ENCODE measurements at regions not wholly inside any gene's neighbourhood (a gene's known extent, or its start where the extent isn't known, plus 50 kb on each side); places are given as distances from the start of the nearest gene placed in this dataset.

- DNase-seq (ENCODE audit: low read depth, low spot score): no peak
- no peak overlapping the region for H3K4me3 ChIP-seq (ENCODE audit: low read length)
Measured at GRCh38 chr2:5473635-5474034, 218.5 kb upstream of the SOX11 start.

DNA sequence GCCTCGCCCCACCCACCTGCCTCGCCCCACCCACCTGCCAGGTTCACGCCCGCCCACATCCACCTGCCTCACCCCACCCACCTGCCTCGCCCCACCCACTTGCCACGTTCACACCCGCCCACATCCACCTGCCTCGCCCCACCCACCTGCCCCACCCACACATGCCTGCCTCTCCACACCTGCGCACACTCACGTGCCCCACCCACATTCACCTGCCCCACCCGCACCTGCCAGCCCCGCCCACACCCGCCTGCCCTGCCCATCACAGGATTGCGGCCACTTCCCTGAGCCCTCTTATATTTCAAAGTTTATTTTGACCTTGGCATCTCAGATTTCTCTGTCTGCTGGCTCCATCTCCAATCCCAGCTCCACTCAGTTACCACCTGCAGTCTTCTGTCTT, 217.5 kb upstream of the SOX11 start:
- H3K4me3 ChIP-seq (ENCODE audit: low read length): no peak overlapping the region
- no peak for DNase-seq (ENCODE audit: low read depth, low spot score)

GRCh38 chr2:5479265-5479928, 212.8 kb upstream of the SOX11 start:
- H3K4me3 ChIP-seq (ENCODE audit: low read length): no peak overlapping the region
- DNase-seq (ENCODE audit: low read depth, low spot score): peak; percentile 31

DNA sequence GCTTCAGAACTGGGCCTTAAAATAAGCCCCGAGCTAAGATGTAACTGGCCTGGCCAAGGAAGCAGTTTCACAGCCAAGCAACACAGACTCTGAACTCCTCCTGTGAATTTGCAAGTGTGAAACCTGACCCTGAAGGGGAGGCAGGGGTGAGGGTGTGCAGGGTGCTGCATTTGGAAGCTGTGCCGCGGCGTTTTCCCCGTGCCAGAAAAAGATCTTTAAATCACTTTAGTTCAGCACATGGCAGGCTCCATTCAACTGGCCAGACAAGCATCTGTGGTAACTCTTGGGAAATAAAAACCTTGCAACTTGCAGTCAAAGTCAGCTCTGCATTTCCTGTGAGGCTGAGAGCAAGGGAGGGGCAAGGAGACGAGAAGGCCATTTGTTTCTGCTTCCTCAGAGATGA, 209.3 kb upstream of the SOX11 start:
- peak; percentile 79 for DNase-seq (ENCODE audit: low read depth, low spot score)
- H3K4me3 ChIP-seq (ENCODE audit: low read length): peak overlapping the region; percentile 5; the same call in 1 of the 2 replicates

- H3K4me3 ChIP-seq (ENCODE audit: low read length): no peak overlapping the region
- DNase-seq (ENCODE audit: low read depth, low spot score): no peak
Measured at GRCh38 chr2:5484868-5485267, 207.3 kb upstream of the SOX11 start.

DNA sequence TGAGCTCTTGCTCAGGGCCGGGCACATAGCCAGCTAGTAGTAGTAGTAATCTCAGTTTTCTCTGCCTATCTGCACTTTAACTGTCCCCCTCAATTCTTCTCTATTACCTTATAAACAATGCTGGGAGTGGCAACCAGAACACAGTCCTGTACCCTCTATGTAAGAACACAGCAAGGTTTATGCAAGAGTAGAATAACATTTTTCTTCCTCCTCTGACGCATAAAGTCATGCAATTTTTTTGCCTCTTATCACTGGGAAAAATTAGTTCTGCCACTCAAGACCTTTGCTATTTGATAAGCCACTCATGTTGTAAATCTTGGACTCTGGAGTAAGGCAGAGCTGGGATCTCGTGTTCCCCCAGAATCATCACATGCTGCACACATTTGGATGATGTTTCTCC, 200.7 kb upstream of the SOX11 start:
- no peak for DNase-seq (ENCODE audit: low read depth, low spot score)
- no peak overlapping the region for H3K4me3 ChIP-seq (ENCODE audit: low read length)

GRCh38 chr2:5493256-5493655, 198.9 kb upstream of the SOX11 start:
- no peak for DNase-seq (ENCODE audit: low read depth, low spot score)
- H3K4me3 ChIP-seq (ENCODE audit: low read length): no peak overlapping the region

- H3K4me3 ChIP-seq (ENCODE audit: low read length): no peak overlapping the region
- DNase-seq (ENCODE audit: low read depth, low spot score): no peak
Measured at GRCh38 chr2:5494212-5494611, 198.0 kb upstream of the SOX11 start.

DNA sequence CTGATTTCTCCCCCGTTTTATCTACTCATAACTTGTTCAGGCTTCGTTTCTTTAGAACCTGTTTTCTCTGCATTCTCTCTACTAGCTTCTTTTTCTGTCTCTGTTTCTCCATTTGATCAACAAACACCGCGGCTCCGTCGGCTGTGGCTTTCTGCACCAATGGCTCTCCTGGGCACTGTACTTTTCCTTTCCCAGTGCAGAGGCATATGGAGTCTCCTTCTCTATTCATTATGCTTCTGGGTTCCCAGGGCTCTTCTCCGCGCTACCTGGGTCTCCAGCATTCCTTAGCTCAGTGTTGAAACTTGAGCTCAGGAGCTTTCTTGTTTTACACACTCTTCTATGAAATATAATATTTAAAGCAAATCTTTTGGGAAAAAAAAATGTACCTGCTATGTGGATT, 196.6 kb upstream of the SOX11 start:
- no peak overlapping the region for H3K4me3 ChIP-seq (ENCODE audit: low read length)
- no peak for DNase-seq (ENCODE audit: low read depth, low spot score)

- H3K4me3 ChIP-seq (ENCODE audit: low read length): no peak overlapping the region
- DNase-seq (ENCODE audit: low read depth, low spot score): no peak
Measured at GRCh38 chr2:5497874-5498273, 194.3 kb upstream of the SOX11 start.

GRCh38 chr2:5501807-5502206, 190.4 kb upstream of the SOX11 start:
- no peak for DNase-seq (ENCODE audit: low read depth, low spot score)
- H3K4me3 ChIP-seq (ENCODE audit: low read length): no peak overlapping the region

DNA sequence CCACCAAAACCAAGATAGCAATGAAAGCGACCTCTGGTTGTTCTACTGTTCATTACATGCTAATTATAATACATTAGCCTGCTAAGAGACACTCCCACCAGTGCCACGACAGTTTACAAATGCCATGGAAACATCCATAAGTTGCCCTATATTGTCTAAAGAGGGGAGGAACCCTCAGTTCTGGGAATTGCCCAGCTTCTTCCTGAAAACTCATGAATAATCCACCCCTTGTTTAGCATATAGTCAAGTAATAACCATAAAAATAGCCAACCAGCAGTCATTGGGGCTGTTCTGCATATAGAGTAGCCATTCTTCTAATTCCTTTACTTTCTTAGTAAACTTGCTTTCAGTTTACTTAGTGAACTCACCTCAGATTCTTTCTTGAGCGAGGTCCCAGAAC, 189.8 kb upstream of the SOX11 start:
- DNase-seq (ENCODE audit: low read depth, low spot score): no peak
- no peak overlapping the region for H3K4me3 ChIP-seq (ENCODE audit: low read length)

DNA sequence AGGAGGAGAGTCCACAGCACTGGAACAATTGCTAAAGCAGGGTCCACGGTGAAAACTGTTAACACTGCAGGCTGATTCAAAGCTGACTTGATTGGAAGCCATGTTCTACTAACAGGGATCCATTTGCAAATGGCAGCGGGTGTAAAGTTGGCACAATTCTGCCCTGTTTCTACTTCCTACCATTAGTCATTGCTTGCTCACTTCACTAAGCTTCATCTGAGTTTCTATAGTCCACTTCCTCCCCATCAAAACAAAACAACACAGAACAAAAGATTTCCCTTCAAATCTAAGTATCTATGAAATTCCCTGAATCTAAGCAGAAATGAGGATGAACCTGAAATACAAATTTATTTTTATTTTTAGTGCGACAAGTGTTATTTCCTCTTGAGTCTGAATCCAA, 187.4 kb upstream of the SOX11 start:
- H3K4me3 ChIP-seq (ENCODE audit: low read length): no peak overlapping the region
- no peak for DNase-seq (ENCODE audit: low read depth, low spot score)

DNA sequence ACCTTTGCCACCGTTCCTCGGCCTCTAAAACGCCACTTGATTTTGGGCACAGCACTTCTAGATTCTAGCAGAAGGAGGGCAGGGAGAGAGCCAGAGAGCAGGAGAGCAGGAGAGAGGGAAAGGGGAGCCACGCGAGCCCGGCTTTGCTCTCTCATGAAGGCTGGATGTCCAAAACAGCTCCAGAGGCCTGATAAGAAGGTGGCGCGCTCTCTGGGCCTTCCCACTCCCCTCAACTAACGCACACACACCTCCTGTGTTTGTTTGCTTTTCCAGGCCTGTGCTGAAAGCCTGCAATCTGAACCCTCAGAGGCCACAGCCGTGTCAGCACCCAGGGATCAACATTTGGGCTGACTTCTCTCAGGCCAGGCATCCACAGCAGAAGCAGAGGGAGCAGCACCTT, 184.8 kb upstream of the SOX11 start:
- no peak overlapping the region for H3K4me3 ChIP-seq (ENCODE audit: low read length)
- no peak for DNase-seq (ENCODE audit: low read depth, low spot score)

- H3K4me3 ChIP-seq (ENCODE audit: low read length): no peak overlapping the region
- no peak for DNase-seq (ENCODE audit: low read depth, low spot score)
Measured at GRCh38 chr2:5509362-5509761, 182.8 kb upstream of the SOX11 start.

DNA sequence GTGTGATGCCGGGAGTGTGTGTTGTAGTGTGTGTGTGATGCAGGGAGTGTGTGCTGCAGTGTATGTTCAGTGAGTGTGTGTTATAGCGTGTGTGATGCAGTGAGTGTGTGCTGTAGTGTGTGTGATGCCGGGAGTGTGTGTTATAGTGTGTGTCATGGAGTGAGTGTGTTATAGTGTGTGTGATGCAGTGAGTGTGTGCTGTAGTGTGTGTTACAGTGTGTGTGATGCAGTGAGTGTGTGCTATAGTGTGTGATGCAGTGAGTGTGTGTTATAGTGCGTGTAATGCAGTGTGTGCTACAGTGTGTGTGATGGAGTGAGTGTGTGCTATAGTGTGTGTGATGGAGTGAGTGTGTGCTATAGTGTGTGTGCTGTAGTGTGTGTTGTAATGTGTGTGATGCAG, 182.1 kb upstream of the SOX11 start:
- H3K4me3 ChIP-seq (ENCODE audit: low read length): no peak overlapping the region
- DNase-seq (ENCODE audit: low read depth, low spot score): no peak

DNA sequence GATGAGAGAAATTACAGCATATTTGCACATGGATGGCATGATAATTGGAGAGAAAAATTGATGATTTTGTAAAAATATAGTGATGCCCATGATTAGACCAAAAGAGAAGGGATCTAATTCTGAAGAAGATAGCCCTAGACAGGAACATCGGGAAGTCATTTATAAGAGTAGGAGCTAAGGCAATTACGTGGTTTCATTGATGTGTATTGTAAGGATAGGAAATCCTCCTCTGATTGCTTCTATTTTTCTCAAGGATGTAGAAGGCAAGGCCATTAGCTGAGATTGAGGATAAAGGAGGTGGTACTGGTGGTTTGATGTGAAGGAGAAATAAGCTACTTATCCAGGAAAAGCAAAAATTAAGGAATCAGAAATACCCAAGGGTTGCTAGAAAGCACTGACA, 176.5 kb upstream of the SOX11 start:
- no peak for DNase-seq (ENCODE audit: low read depth, low spot score)
- no peak overlapping the region for H3K4me3 ChIP-seq (ENCODE audit: low read length)

DNA sequence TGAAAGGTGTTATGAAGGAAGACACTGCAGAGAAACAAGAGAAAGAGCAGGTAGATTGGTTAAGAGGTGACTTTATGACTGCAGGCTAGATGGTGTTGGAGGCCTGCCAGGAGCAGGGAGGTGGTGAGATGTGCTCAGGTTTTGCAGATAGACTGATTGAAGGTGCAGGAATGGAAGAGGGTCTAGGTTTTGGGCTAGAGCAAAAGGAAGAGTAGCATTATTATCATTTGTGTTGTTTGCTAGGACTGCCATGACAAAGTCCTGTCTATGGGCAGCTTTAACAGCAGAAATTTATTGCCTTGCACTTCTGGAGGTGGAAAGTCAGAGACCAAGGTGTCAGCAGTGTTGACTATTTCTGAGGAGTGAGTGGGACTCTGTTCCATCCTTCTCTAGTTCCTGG, 172.9 kb upstream of the SOX11 start:
- no peak overlapping the region for H3K4me3 ChIP-seq (ENCODE audit: low read length)
- DNase-seq (ENCODE audit: low read depth, low spot score): no peak

GRCh38 chr2:5520463-5520972, 171.7 kb upstream of the SOX11 start:
- no peak overlapping the region for H3K4me3 ChIP-seq (ENCODE audit: low read length)
- no peak for DNase-seq (ENCODE audit: low read depth, low spot score)

GRCh38 chr2:5521461-5521860, 170.7 kb upstream of the SOX11 start:
- H3K4me3 ChIP-seq (ENCODE audit: low read length): no peak overlapping the region
- no peak for DNase-seq (ENCODE audit: low read depth, low spot score)

DNA sequence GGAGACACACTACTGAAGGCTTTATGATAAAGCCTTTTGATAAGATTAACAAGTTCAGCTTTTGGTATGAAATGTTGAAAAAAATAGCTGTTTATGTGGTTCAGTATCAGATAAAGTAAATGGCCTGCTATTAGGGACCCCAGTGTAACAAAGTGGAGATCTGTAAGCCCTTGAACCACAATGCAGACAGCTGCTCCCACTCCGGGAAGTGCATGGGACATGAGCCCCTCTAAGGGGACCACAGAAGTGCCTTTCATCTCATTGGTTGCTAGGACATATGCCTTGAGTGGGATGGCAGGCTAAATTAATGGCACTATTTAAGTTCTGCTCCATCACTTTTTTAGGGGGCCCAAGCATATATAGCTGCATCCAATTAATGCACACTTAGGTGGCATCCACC, 167.6 kb upstream of the SOX11 start:
- DNase-seq (ENCODE audit: low read depth, low spot score): no peak
- no peak overlapping the region for H3K4me3 ChIP-seq (ENCODE audit: low read length)

Measured in Jurkat, Clone E6-1 (cell line).